Fibroblast of lung (primary cell): ENCODE measurements at regions not wholly inside any gene's neighbourhood (a gene's known extent, or its start where the extent isn't known, plus 50 kb on each side); places are given as distances from the start of the nearest gene placed in this dataset.

Experiments
- DNase-seq, 2 donors: peaks; one replicate each; pipeline versions ENCODE4 v3.0.0 to v3.0.0-alpha.2; 2010; ENCODE audit warnings: low read depth in 2 of 2
- H2AFZ ChIP-seq: 2 replicates; pipeline ENCODE4 v1.5.1; 2012; ENCODE audit warnings: low read length, control low read depth, inconsistent platforms
- H3K27ac ChIP-seq: 2 replicates; pipeline ENCODE4 v1.5.1; 2011; ENCODE audit warnings: low read length, control low read depth; ENCODE audit not compliant: insufficient read depth
- H3K27me3 ChIP-seq: 2 replicates; pipeline ENCODE4 v1.5.1; 2011; ENCODE audit warnings: mild to moderate bottlenecking, low read length; ENCODE audit not compliant: control insufficient read depth, insufficient read depth
- H3K36me3 ChIP-seq: 2 replicates; pipeline ENCODE4 v1.5.1; 2011; ENCODE audit warnings: low read length; ENCODE audit not compliant: control insufficient read depth, insufficient read depth
- H3K4me1 ChIP-seq: 2 replicates; pipeline ENCODE4 v1.5.1; 2011; ENCODE audit warnings: low read length; ENCODE audit not compliant: control insufficient read depth, insufficient read depth; ENCODE audit errors: extremely low read depth
- H3K4me2 ChIP-seq: 2 replicates; pipeline ENCODE4 v1.5.1; 2011; ENCODE audit warnings: low read length, control low read depth; ENCODE audit not compliant: insufficient read depth; ENCODE audit errors: extremely low read depth
- H3K4me3 ChIP-seq, 4 experiments: fragments of 200-600 bp in 1 of 4; sonication (generic) in 1 of 4; replicated peaks in 1 of 4; 2 replicates each; pipeline ENCODE4 v1.5.1; 2011 to 2016; ENCODE audit warnings: low read length in 4 of 4, low read depth in 3 of 4, mild to moderate bottlenecking in 3 of 4, control low read depth in 2 of 4, inconsistent platforms in 1 of 4, mixed read lengths in 1 of 4; ENCODE audit not compliant: insufficient read depth in 1 of 4; ENCODE audit errors: control extremely low read depth in 1 of 4
- H3K79me2 ChIP-seq: 2 replicates; pipeline ENCODE4 v1.5.1; 2012; ENCODE audit warnings: mild to moderate bottlenecking, low read length, inconsistent platforms; ENCODE audit not compliant: control insufficient read depth, insufficient read depth
- H3K9ac ChIP-seq: 2 replicates; pipeline ENCODE4 v1.5.1; 2011; ENCODE audit warnings: mild to moderate bottlenecking, low read length, control low read depth; ENCODE audit not compliant: insufficient read depth
- H3K9me3 ChIP-seq: 2 replicates; pipeline ENCODE4 v1.5.1; 2012; ENCODE audit warnings: low read depth, low read length; ENCODE audit not compliant: control insufficient read depth, insufficient read depth
- H4K20me1 ChIP-seq: 2 replicates; pipeline ENCODE4 v1.5.1; 2011; ENCODE audit warnings: low read length; ENCODE audit not compliant: control insufficient read depth, insufficient read depth; ENCODE audit errors: extremely low read depth
- CTCF ChIP-seq, 2 donors: IDR thresholded peaks in 1 of 2; conservative IDR thresholded peaks in 1 of 2; 1 replicate in 1 of 2; 2 replicates in 1 of 2; pipeline ENCODE4 v1.5.1; 2011 to 2012; ENCODE audit warnings: low read length in 2 of 2, control low read depth in 1 of 2, inconsistent platforms in 1 of 2, low read depth in 1 of 2, mild to moderate bottlenecking in 1 of 2
- EZH2 ChIP-seq: IDR thresholded peaks from 2 replicates; pipeline ENCODE4 v1.5.1; 2012; ENCODE audit warnings: low read length, control low read depth, mild to moderate bottlenecking; ENCODE audit errors: missing control alignments

- H2AFZ ChIP-seq = no peak overlapping the region
- H3K27me3 ChIP-seq = no peaks in the 10 kb centered on the region
- H3K4me2 ChIP-seq = no peak overlapping the region
- H3K4me3 ChIP-seq = no peak overlapping the region
- no peaks in the 10 kb centered on the region for H4K20me1 ChIP-seq
- no peak overlapping the region for H3K9ac ChIP-seq
- no peaks in the 10 kb centered on the region for H3K4me1 ChIP-seq
- H3K27ac ChIP-seq = no peak overlapping the region
- H3K79me2 ChIP-seq = no peaks in the 10 kb centered on the region
- TF ChIP-seq CTCF (conservative IDR thresholded peaks at IDR 0.05 in 1 of 2, IDR thresholded peaks at IDR 0.05 in 1 of 2; ENCODE audit: low read depth in 1 of 2, low read length in 2 of 2) = no peak
- no peak for TF ChIP-seq EZH2
- no peaks in the 10 kb centered on the region for H3K9me3 ChIP-seq
- no peaks in the 10 kb centered on the region for H3K36me3 ChIP-seq
- no peak for DNase-seq
Observed at GRCh38 chr7:22885797-22886261, 63.2 kb upstream of the TOMM7 start.

GRCh38 chr7:22884911-22885788, 62.5 kb upstream of the TOMM7 start:
- Histone ChIP-seq H3K9ac (no peak overlapping the region), H3K27ac (no peak overlapping the region)
- no peak for DNase-seq

GRCh38 chr7:22882106-22882505, 59.5 kb upstream of the TOMM7 start:
- Histone ChIP-seq H3K36me3 (no peaks in the 10 kb centered on the region), H3K9ac (no peak overlapping the region), H3K4me2 (no peak overlapping the region), H3K9me3 (no peaks in the 10 kb centered on the region), H2AFZ (no peak overlapping the region), H4K20me1 (no peaks in the 10 kb centered on the region), H3K79me2 (no peaks in the 10 kb centered on the region), H3K4me1 (no peaks in the 10 kb centered on the region), H3K27ac (no peak overlapping the region), H3K4me3 (no peak overlapping the region), H3K27me3 (no peaks in the 10 kb centered on the region)
- no peak for DNase-seq
- TF ChIP-seq CTCF (conservative IDR thresholded peaks at IDR 0.05 in 1 of 2, IDR thresholded peaks at IDR 0.05 in 1 of 2; ENCODE audit: low read depth in 1 of 2, low read length in 2 of 2) = no peak

More at GRCh38 chr7:22884911-22885788, 62.5 kb upstream of the TOMM7 start:
- H4K20me1 ChIP-seq = no peaks in the 10 kb centered on the region
- H3K4me3 ChIP-seq = no peak overlapping the region
- H3K27me3 ChIP-seq = no peaks in the 10 kb centered on the region
- H3K79me2 ChIP-seq = no peaks in the 10 kb centered on the region
- no peaks in the 10 kb centered on the region for H3K4me1 ChIP-seq
- H3K4me2 ChIP-seq = no peak overlapping the region
- H3K9me3 ChIP-seq = no peaks in the 10 kb centered on the region
- no peaks in the 10 kb centered on the region for H3K36me3 ChIP-seq
- TF ChIP-seq EZH2 (no peak), CTCF (conservative IDR thresholded peaks at IDR 0.05 in 1 of 2, IDR thresholded peaks at IDR 0.05 in 1 of 2; ENCODE audit: low read depth in 1 of 2, low read length in 2 of 2) (no peak)
- H2AFZ ChIP-seq = no peak overlapping the region
